Pancreas (tissue), 10 donors: ENCODE measurements at regions not wholly inside any gene's neighbourhood (a gene's known extent, or its start where the extent isn't known, plus 50 kb on each side); places are given as distances from the start of the nearest gene placed in this dataset.

Source experiments
- ATAC-seq, 4 donors: fragments of 200-7000 bp; cut with Tn5 transposase; one replicate each; pipeline versions ENCODE4 v1.8.0 to v1.9.1; 2020; ENCODE audit warnings: mild to moderate bottlenecking in 4 of 4, moderate library complexity in 4 of 4
- DNase-seq, 6 donors: peaks; one replicate each; pipeline ENCODE4 v3.0.0-alpha.2; 2020
- FAIRE-seq: peaks from 2 replicates; lab custom pipeline; 2012; peaks lifted over from hg19 to GRCh38; lab: Jason Lieb, UNC
- H3K27ac ChIP-seq, 4 donors: fragments of 200-600 bp; sonication (generic); 1 replicate in 3 of 4; 2 replicates in 1 of 4; pipeline versions ENCODE4 v1.5.0 to v1.8.0; 2020
- H3K27me3 ChIP-seq, 4 donors: fragments of 200-600 bp; one replicate each; pipeline ENCODE4 v1.8.0; 2021
- H3K36me3 ChIP-seq, 3 donors: fragments of 200-600 bp; sonication (generic) in 1 of 3; one replicate each; pipeline versions ENCODE4 v1.5.0 to v1.8.0; 2020 to 2021
- H3K4me1 ChIP-seq, 3 donors: fragments of 200-600 bp; one replicate each; pipeline ENCODE4 v1.8.0; 2021
- H3K4me3 ChIP-seq, 4 donors: fragments of 200-600 bp; sonication (generic) in 2 of 4; one replicate each; pipeline versions ENCODE4 v1.5.0 to v1.8.0; 2020 to 2021
- H3K9me3 ChIP-seq, 4 donors: fragments of 200-600 bp; one replicate each; pipeline ENCODE4 v1.8.0; 2021
- WGBS, 2 donors: extraction: QIAGEN DNeasy Blood & Tissue Kit; methylation state at CpG; one replicate each; pipeline ENCODE4 v1.1.7; 2013; 5-methylcytosine and 5-hydroxymethylcytosine counted together
- intact Hi-C, 3 donors: fragments of 100-400 bp; cut with DNase I; formaldehyde crosslinking; loops; one replicate each; pipeline versions ENCODE4 v1.11.1 to v1.14.2; 2022
- TF ChIP-seq, protein P1 (sequence below), 4 donors: fragments of 200-600 bp; sonication (generic) in 3 of 4; IDR thresholded peaks; one replicate each; pipeline versions ENCODE4 v1.5.0 to v1.8.0; 2021; ENCODE audit warnings: antibody characterized with exemption in 4 of 4
- donor health status: healthy with polysubstance abuse.
- donor health status: DM: no; HTN: no; CAD: no; lungs with moderate emphysema.
- donor health status: DM: no; HTN: no; CAD: no.
- donor health status: control.
- donor health status: control.
- donor health status: Bipolar disorder and iron deficiency.
- donor health status: DM: yes; HTN: yes; CAD: no.
- donor health status: DM: no; HTN: no; CAD: no.
- donor health status: DM: no; HTN: no; CAD: no.
- donor health status: DM: yes; HTN: yes; CAD: no.

DNA sequence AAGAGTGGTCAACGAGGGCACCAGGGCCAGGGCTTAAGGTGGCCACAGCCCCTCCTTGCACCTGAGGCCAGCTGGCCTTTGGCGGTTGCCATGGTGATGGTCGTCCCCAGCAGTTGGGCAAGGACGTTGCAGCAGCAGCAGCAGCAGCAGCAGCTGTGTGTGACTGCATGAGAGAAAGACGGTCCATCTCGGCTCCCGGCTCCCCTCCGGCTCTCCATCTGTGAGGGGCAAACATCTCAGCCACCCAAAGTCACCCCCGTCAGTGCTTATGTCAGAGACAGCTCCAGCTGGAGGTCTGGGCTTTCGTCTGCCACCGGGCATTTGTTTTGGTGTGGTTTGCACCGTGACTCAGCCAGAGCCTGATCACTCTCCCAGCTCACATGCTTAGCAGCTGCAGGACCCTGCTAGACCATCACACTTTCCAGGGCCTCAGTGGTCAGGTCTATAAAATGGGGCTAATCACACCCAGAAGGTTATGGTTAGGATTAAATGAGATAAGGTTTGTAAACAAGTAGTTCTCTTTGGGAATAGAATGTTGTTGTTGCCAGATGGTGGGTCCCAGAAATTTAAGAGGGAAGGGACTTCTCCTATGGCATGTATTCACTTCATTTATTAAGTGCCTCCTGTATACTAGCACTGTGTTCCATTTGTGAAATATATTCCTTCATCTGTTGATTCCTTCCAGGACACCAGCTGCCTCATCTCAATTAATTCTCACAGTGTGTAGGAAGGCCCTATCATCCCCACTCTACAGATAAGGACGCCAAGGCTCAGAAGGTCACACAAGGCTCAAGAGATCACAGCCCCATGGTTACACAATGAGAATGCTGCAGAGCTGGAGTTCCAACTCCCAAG is 212.6 kb upstream of the LHX5 start:
- ATAC-seq (no peak), DNase-seq (no peak), FAIRE-seq (no peak)
- no peaks in the 10 kb centered on the region for H3K4me1 ChIP-seq
- 50 to 60% methylated on average over 13 of the region's 13 CpGs for WGBS, 2 donors
- H3K36me3 ChIP-seq, result no peaks in the 10 kb centered on the region
- H3K9me3 ChIP-seq, result no peaks in the 10 kb centered on the region
- TF ChIP-seq, protein P1, sequence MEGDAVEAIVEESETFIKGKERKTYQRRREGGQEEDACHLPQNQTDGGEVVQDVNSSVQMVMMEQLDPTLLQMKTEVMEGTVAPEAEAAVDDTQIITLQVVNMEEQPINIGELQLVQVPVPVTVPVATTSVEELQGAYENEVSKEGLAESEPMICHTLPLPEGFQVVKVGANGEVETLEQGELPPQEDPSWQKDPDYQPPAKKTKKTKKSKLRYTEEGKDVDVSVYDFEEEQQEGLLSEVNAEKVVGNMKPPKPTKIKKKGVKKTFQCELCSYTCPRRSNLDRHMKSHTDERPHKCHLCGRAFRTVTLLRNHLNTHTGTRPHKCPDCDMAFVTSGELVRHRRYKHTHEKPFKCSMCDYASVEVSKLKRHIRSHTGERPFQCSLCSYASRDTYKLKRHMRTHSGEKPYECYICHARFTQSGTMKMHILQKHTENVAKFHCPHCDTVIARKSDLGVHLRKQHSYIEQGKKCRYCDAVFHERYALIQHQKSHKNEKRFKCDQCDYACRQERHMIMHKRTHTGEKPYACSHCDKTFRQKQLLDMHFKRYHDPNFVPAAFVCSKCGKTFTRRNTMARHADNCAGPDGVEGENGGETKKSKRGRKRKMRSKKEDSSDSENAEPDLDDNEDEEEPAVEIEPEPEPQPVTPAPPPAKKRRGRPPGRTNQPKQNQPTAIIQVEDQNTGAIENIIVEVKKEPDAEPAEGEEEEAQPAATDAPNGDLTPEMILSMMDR (IDR thresholded peaks at IDR 0.05), result no peak
- intact Hi-C loops, result no loop called here
- H3K27me3 ChIP-seq, result peaks cover 0 to 7% (median 0%) of the 10 kb centered on the region in 4 donors
- H3K27ac ChIP-seq, result no peak overlapping the region
- H3K4me3 ChIP-seq, result no peak overlapping the region

DNA sequence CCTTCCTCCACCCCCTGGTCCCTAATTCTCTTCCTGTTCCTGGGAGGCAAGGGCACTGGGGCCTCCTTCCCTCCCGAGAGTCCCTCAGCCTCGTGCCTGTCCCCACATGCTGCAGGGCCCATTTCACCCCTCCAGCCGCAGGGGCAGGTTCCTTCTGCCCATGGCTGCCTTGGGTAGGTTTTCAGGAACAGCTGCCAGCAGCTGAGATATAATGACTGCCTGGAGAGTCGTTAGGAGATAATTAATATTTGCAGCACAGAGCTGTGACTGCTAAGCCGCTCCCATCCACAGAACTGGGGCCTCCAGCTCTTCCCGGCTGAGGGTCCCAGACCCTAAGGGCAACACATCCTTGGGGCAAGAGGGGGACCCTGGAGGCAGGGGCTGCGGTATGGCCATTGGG is 211.9 kb upstream of the LHX5 start:
- WGBS, 2 donors, result 53 to 59% methylated on average over 6 to 7 of the region's 7 CpGs
- FAIRE-seq (no peak), ATAC-seq (no peak), DNase-seq (no peak)
- H3K36me3 ChIP-seq, result no peaks in the 10 kb centered on the region
- intact Hi-C loops, result no loop called here
- H3K9me3 ChIP-seq, result no peaks in the 10 kb centered on the region
- H3K27ac ChIP-seq, result no peak overlapping the region
- TF ChIP-seq, protein P1 (IDR thresholded peaks at IDR 0.05), result no peak
- no peaks in the 10 kb centered on the region for H3K4me1 ChIP-seq
- H3K27me3 ChIP-seq, result peaks cover 0 to 7% (median 0%) of the 10 kb centered on the region in 4 donors
- H3K4me3 ChIP-seq, result no peak overlapping the region

DNA sequence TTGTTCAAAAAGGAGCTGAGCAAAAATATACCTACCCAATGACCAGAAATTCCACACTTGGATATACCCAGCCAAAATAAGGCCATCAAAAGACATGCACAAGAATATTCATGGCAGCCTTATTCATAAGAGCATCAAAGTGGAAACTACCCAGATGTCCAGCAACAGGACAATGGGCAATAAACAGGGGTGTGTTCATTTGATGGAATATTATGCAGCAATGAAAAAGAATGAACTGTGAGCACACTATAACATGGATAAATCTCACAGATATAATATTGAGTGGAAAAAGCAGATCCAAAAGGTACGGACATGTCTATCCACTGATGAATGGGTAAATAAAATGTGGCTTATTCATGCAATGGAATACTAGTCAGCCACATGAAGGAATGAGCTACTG is 209.2 kb upstream of the LHX5 start:
- no peaks in the 10 kb centered on the region for H3K4me1 ChIP-seq
- no peak overlapping the region for H3K4me3 ChIP-seq
- DNase-seq (no peak), FAIRE-seq (no peak), ATAC-seq (no peak)
- intact Hi-C loops, result no loop called here
- no peak overlapping the region for H3K27ac ChIP-seq
- WGBS, 2 donors, result 64 to 74% methylated on average over 1 of the region's 1 CpG
- TF ChIP-seq, protein P1 (IDR thresholded peaks at IDR 0.05), result no peak
- no peaks in the 10 kb centered on the region for H3K36me3 ChIP-seq
- H3K9me3 ChIP-seq, result no peaks in the 10 kb centered on the region
- peaks cover 0 to 7% (median 0%) of the 10 kb centered on the region in 4 donors for H3K27me3 ChIP-seq

DNA sequence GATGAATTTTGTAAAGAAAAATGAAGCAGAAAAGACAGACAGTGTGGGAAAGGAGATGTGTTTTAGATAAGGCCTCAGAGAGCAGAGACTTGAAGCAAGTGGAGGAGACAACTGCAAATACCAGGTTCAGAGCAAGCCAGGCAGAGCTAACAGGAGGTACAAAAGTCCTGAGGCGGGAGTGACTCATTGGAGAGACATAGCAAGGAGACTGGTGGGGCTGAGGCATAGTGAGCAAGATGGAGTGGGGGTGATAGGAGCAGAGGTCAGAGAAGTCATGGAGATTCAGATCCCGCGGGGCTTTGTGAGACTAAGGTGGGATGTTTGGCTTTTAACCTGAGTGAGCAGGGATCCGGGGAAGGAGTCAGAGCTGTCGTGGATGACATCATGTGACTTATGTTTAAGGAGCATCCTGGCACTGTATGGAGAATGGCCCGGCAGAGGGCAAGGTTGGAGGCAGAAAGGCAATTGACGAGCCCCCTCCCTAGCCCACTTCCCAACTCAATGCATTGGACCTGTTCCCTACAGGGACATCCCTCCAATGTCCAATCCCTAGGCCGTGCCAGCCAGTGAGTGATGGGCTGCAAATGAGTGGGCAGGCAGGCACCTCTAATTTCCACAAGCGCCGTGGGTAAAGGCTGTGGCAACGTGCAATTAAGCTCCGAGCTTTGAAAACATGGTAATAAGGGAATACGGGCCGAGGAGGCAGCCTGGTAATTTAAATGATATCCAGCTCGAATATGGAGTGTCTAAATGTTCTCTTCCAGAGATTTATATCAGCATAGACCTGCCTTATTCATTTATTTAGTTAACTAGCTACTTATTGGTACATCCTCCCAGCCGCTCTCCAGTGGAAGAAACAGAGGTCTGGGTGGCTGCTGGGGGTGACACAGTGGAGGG is 206.8 kb upstream of the LHX5 start:
- no peak for DNase-seq
- H3K9me3 ChIP-seq, result no peaks in the 10 kb centered on the region
- intact Hi-C loops, result no loop called here

More for the DNA sequence above, 206.8 kb upstream of the LHX5 start:
- Histone ChIP-seq H3K36me3 (no peaks in the 10 kb centered on the region), H3K4me1 (no peaks in the 10 kb centered on the region), H3K4me3 (no peak overlapping the region), H3K27ac (no peak overlapping the region), H3K27me3 (peaks cover 0 to 11% (median 0%) of the 10 kb centered on the region in 4 donors)
- TF ChIP-seq, protein P1 (IDR thresholded peaks at IDR 0.05), result no peak
- 49 to 63% methylated on average over 16 of the region's 16 CpGs for WGBS, 2 donors
- ATAC-seq (no peak), FAIRE-seq (no peak)
